Muscle of back (tissue), 3 donors: ENCODE measurements at regions not wholly inside any gene's neighbourhood (a gene's known extent, or its start where the extent isn't known, plus 50 kb on each side); places are given as distances from the start of the nearest gene placed in this dataset.

Source experiments
- DNase-seq, 3 donors: peaks; one replicate each; pipeline versions ENCODE4 v3.0.0 to v3.0.0-alpha.2; 2013

GRCh38 chr1:55986003-55986402, 593.4 kb downstream of the PLPP3 start:
- DNase-seq, result peak in 1 of 3 donors; percentile 19

GRCh38 chr1:55981010-55981650, 598.2 kb downstream of the PLPP3 start:
- DNase-seq, result no peak

GRCh38 chr1:55980582-55980981, 598.8 kb downstream of the PLPP3 start:
- DNase-seq, result no peak

- peak in 1 of 3 donors; percentile 87 for DNase-seq
Measured at GRCh38 chr1:55974714-55975441, 604.5 kb downstream of the PLPP3 start.

GRCh38 chr1:55970526-55971110, 608.7 kb downstream of the PLPP3 start:
- DNase-seq, result peak in 2 of 3 donors; percentile 41 to 69

- no peak for DNase-seq
Measured at GRCh38 chr1:55969322-55969721, 610.0 kb downstream of the PLPP3 start.

GRCh38 chr1:55968661-55969060, 610.7 kb downstream of the PLPP3 start:
- no peak for DNase-seq

- peak in 2 of 3 donors; percentile 17 to 61 for DNase-seq
Measured at GRCh38 chr1:55965981-55966461, 613.3 kb downstream of the PLPP3 start.

- DNase-seq, result no peak
Measured at GRCh38 chr1:55962472-55962871, 616.9 kb downstream of the PLPP3 start.

GRCh38 chr1:55959136-55959548, 620.2 kb downstream of the PLPP3 start:
- peak in 1 of 3 donors; percentile 58 for DNase-seq

- DNase-seq, result no peak
Measured at GRCh38 chr1:55958498-55958897, 620.9 kb downstream of the PLPP3 start.

- no peak for DNase-seq
Measured at GRCh38 chr1:55957276-55957675, 622.1 kb downstream of the PLPP3 start.

GRCh38 chr1:55955016-55955621, 624.2 kb downstream of the PLPP3 start:
- DNase-seq, result no peak

GRCh38 chr1:55951291-55951690, 628.1 kb downstream of the PLPP3 start:
- no peak for DNase-seq

- no peak for DNase-seq
Measured at GRCh38 chr1:55947446-55947845, 631.9 kb downstream of the PLPP3 start.

- no peak for DNase-seq
Measured at GRCh38 chr1:55943721-55944435, 635.5 kb downstream of the PLPP3 start.

- no peak for DNase-seq
Measured at GRCh38 chr1:55943012-55943411, 636.4 kb downstream of the PLPP3 start.

GRCh38 chr1:55939866-55940265, 639.5 kb downstream of the PLPP3 start:
- DNase-seq, result peak in 1 of 3 donors; percentile 56

- no peak for DNase-seq
Measured at GRCh38 chr1:55938861-55939260, 640.5 kb downstream of the PLPP3 start.

- DNase-seq, result no peak
Measured at GRCh38 chr1:55938376-55938850, 641.0 kb downstream of the PLPP3 start.

GRCh38 chr1:55937840-55938375, 641.5 kb downstream of the PLPP3 start:
- no peak for DNase-seq
